SKM-1 (cell line): ENCODE measurements at regions not wholly inside any gene's neighbourhood (a gene's known extent, or its start where the extent isn't known, plus 50 kb on each side); places are given as distances from the start of the nearest gene placed in this dataset.
"Not testable (repeated sequence)": the region's sequence is repeated elsewhere in the genome, so short reads cannot be mapped to it uniquely, and the experiment has no call there.

Experiments used
- DNase-seq: peaks from one replicate; lab custom pipeline; 2025; ENCODE audit not compliant: unreplicated experiment; lab: John Stamatoyannopoulos, UW

DNA sequence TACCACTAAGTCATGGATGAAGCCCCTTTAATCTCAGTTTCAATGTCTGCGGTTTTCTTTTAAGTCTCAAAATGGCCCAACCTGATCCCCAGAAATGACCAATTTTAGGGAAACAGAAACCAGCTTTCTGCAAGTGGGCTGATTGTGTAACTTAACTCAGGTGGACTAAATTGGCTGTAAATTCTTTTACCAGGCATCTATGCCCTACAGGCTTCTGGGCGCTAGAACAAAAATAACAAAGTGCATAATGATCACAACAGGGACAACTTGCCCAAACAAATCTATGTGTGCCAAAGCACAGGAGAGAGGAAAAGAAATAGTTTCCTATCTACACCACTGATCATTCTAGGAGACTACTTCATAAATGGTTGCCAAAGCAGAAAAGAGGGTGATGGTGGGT, 112.3 kb upstream of the SETBP1 start:
- DNase-seq: no peak

DNA sequence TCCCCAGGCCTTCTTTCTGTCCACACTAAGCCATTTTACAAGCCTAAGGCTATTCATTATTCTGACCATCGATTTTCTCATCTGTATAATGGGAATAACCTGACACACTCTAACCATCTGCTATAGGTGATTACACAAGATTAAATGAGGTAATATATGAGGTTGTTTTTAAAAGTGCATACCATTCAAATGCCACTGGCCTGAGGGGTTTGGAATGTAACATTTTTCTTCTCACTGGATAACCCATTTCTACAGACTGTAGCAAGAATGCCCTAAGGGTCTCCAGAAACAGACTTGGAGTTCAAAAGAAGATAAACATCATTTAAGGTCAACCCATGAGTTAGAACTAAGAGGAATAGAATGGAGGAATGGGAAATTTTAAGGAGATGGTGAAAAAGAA, 111.7 kb upstream of the SETBP1 start:
- no peak for DNase-seq

DNA sequence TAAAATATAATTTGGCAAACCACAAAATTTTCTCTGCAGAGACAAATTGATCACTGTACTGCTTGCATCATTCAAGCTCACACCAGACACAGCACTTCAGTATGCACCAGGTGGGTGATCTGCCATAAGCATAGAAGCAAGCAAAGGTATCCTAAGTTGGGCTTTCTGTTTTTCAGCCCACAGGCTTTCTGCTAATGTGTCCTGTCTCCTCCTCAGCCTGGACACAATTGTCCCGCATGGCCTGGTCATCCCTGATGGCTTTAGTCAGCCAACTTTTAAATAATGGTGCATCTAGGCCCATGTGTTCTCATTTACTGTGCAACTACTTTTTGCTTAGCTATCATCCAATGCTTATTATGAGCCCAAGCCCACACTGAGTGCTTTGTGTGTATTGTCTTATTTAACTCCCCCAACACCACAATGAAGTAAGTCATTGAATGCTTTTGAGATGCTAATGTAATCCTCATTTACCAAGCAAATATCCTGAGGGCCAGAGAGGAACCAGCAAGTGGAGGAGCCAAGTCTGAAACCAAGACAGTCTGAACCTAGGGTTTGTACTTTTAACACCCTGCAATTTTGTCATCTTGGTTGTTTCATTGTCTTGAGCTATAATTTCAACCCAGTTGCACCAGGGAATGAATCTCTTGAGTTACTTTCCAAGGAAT, 111.2 kb upstream of the SETBP1 start:
- no peak for DNase-seq

DNA sequence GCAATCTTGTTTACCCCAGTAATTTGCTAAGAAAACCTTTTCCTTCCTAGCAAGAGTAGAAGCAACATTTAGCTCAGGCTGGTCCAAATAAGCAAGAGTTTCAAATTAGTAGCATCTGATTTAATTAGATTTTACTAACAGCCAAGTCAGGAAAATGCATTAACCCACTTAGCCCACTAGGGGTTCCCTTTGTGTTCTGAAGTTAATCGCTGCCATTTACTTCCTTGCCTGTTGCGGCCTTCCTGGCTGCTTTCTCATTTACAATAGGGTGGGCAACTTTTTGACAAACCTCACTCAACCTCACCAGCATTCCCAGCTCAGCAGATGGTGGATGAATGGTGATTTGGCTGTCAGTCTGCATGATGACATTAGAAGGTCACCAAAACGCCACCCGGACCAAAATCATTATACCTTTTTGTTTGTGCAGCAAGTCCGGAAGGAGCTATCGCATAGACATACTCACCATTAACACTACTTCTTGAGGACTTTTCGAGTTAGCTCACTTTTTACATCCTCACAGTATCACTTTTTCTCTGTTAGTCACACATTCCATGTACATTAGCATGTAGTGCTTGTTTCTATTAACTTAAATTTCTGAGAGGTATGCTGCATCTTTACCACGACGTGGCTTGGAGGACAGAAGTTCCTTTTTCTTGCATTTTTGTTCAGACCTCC, 101.5 kb upstream of the SETBP1 start:
- DNase-seq: peak; percentile 6

DNA sequence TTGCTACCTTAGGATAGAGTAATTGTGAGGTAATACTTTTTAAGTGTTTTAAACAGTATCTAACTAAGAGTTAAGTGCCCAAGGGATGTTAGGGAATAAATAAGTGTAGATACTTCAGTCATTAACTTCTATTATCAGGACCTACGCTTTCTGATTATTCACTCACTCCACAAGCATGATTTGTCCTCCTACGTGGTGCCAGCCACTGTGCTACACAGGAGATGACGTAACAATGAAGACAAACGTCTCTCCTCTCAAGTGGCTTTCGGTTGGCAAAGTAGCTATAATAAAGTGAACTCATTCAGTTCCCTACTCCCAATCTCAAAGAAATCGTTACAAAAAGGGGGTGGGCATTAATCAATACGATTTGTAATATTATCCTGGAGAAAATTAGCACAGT, 100.9 kb upstream of the SETBP1 start:
- no peak for DNase-seq

DNA sequence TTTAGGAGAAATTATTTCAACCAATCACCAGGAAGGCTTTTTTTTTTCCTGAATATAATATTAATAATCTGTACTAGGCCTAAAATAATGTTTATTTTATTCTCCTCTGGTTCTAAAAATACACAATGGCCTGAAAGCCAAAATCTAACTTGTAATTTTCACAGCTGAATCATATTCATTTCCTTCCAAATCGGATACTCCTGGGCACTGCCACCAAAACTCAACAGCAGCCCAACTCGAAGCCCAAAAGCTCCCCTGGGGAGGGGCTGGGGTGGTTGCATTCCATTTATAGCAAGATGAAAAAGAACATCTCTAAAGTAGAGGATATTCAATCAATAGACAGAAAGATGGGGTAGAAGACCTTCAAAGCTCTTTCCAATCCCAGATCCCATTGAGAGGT, 100.5 kb upstream of the SETBP1 start:
- DNase-seq: no peak

DNA sequence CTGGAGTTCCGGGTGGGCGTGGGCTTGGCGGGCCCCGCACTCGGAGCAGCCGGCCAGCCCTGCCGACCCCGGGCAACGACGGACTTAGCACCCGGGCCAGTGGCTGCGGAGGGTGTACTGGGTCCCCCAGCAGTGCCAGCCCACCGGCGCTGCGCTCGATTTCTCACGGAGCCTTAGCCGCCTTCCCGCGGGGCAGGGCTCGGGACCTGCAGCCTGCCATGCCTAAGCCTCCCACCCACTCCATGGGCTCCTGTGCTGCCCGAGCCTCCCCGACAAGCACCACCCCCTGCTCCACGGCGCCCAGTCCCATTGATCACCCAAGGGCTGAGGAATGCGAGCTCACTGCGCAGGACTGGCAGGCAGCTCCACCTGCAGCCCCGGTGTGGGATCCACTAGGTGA, 99.9 kb upstream of the SETBP1 start:
- not testable (repeated sequence) for DNase-seq

DNA sequence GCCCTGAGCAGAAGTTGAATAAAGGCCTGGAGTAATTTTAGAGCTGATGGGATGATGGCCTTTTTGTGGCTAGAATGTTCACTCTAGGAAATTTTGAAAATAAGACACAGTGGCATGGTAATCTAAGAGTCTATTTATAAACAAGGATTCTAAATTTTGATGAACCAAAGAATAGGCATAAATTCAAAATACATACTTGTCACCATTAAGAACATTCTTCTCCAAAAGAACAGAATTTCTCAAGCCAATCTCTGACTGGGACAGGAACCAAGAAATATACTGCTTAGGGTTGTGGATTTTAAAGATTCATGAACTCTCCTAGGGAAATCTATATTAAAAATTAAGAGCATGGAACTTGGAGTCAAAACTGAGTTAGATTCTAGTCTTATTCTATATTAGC, 98.2 kb upstream of the SETBP1 start:
- no peak for DNase-seq

DNA sequence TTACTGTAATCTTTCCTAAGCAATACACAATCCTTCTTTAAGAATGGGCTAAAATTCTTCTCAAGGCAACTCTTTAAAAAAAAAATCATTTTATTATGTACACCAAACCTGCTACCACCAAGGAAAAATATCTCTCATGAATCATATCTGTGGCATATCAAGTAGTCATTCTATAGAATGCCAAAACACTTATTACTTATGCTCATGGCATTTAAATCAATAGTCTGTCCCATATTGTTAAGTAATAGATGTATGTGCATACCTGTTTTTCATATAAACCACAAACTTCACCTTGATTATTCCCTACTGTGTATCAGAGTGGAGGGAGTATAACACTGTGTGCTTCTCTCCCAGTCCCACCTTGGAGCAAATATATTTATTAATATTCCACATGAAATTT, 95.8 kb upstream of the SETBP1 start:
- DNase-seq: no peak

DNA sequence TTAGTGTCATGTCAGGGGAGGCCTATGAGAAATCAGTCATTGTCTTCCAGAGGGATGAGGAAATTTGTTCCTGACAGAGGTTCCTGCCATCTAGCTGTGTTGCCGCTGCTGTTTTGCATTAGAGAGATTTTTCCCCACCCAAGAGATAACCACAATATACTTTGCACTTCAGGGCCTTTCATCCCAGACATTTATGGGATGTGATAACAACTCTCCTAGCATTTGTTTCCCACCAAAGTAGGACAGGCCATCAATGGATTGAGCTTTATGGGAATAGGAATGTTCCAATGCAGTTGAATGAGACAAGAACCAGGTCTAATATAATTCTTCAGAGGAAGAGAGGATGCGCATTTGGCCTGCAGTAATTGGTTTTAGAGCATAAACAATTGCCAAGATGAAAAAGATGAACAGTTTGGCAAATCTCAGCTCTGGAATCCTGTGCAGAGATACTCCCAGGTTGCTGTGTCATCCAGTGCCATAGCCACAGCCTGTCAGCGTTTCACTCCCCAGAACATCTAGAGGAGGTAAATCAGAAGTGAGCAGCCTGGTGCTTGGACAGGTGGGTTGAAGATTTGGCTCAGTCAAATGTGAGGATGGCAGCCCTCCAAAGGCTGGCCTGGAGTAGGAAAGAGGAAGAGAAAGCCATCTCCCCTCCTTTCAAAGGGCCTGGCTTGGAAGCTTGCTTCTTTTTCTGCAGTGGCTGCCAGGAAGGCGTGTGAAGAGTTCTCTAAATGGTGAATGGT, 93.7 kb upstream of the SETBP1 start:
- no peak for DNase-seq

DNA sequence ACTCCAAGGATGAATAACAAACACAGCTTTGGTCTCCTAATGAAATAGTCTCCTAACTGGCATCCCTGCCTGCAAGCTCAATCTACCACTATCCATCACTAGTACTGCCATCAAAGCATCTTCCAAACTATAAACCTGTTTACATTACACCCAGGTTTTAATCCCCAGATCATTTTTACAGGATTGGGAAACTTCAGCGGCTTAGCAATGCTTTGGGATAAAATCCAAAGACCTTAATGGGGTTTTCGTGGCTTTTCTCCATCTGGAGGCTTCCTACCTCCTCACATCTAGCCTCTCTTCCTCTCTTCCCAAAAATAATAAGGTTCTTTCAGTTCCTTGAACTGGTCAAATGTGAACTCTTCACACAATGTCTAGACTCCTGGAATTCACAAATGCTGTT, 92.2 kb upstream of the SETBP1 start:
- no peak for DNase-seq

DNA sequence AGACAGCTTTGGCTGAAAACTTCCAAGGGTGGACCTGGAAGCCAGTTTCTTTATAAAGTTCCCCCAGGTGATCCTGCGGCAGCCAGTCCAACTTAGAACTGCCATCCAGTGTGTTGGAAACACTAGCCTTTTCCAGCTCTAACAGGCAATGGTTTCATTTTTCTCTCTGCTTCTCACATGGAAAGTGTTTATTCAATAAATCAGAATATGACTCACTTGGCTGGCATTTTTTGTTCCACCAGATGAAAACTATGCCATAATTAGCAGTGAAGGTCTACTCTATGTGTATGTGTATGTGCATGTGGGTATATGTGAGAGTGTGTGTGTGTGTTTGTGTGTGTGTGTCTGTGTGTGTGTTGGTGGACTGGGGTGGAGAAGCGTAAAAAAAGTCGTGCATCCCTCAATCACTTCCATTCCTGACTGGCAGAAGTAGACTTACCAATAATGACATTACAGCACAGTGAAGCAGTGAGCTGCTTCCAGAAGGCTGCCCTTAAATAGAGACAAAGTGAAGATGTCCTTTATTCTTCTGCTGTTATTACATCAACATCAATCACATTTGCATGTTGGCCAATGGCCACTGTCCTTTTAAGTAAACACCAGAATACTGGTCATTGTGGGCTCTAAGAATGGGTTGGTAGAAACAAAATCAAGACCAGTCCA, 90.9 kb upstream of the SETBP1 start:
- no peak for DNase-seq

DNA sequence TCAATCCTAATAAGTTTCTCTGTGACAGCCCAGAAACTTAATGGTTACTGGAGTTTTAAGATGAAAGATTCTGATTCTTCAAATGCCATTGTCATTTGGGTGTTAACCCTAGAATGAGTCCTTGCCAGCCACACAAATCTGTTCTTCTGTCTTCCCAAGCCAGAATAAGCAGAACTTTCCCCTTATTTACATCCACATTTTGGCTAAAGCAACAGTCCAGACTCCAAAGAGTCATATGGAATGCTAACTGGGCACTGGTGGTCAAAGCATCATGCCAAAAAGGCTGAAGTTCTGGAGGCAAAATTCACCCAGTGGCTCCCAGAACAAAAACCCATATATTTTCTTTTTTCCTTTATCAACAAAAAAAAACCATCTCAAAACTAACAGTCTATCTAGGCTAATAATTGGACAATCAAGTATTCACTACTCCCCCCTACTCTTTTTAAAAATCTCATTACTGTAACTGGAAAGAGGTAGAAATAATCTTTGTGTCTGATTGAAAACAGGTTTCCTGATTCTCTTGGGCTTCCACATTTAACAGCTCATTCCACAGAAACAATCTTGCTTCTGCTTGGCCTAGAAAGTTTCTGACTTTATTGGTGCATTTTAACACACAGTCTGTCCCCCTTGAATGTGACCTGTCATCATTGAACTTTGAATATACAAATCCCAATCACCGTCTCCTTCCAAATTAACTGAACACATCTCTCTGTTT, 89.6 kb upstream of the SETBP1 start:
- DNase-seq: no peak

DNA sequence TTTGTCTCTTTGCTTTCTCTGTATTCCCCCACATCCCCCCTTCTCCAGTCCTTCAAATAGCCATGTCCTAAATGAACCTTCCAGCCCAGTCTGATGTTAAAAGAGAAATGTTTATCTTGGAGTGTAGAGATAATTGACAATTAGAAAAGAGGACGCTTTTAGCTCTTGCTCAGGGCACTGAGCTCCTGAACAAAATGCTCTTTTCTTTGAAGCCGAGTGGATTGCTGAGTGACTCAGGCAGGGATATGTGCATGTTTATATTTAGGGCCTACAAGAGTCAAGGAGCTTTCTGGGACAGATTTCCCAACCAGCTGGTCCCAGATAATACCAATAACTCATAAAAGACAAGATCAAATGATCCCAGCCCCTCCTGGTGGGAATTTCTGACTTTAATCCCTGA, 88.0 kb upstream of the SETBP1 start:
- DNase-seq: no peak

DNA sequence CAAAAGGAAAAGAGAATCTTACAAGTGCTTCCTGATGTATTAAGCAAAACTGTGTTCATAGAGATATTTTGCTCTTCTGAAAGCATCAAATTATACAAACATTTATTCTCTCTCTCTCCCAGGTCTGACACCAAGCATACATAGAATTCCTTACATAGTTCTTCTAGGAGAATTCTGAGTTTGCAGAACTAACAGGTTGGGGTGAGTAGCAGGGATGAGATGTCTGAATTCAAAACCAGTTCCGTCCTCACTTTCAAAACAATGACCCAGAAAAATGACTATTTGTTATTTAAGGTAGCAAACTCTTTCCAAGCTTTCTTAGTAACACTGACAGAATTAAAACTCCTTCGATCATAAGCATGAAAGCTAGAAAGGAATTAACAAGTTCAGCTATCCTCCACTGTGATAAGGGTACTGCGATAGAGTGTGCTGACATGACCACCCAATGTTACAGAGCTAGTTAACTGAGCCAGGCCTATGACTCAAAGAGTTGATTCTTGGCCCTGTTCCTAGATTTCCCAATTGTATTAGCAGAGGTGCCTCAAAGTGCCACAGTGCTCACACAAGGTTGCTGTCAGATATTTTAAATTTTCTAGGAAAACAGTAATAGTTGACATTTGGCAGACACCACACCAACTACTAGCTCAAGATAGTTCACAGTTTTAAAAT, 85.8 kb upstream of the SETBP1 start:
- no peak for DNase-seq

DNA sequence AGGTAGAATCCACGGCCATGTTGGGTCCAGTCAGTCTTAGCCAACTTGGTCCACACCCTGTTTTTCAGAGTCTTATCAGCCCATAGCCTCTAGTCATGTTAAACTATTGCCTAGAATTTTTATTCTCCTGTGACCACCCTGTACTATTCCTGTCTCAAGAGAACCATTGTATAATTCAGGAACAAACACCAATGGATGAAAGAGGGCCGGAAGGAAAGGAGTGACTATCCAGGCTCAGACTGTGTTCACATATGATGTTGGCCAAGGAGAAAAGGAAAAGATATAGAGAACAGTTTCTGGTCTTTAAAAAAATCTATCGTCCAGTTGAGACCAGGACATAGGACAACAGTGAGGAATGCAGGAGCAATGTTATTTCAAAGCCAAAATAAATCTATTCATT, 82.9 kb upstream of the SETBP1 start:
- no peak for DNase-seq

DNA sequence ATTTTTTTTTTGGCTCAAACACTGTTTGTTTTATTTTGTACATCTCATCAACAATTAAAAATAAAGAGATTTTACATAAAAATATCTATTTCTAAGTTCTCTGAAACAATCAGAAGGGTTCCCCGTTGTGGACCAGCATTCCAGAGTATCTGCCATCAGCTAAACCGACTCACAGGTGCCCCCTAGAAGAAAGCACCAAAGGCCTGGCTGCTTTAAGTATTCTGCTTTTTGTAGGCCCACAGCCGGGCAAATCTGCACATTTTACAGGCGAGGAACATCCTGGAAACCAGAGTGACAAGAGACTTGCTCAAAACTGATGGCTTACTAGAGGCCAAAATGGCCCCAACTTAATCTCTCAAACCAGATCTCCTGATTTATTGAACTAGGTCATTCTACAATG, 82.2 kb upstream of the SETBP1 start:
- DNase-seq: no peak

DNA sequence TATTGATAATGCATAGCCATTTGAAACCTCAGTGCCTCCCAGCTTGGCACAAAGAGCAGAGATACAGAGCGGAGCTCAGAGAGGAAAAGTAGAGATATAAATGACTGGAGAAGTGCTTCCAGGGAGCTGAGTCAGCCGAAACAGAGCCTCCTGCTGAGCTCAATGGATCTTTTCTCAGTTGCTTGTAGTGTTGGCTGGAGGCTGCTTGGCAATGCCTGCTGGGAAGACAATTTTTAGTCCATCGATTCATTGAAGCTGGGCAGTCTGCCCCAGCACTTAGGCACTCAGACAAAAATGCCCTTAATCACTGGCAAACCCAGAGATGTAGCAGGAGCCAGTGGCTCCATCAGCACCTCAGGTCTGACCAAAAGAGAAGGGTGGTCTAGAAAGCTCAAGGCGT, 81.3 kb upstream of the SETBP1 start:
- DNase-seq: no peak

DNA sequence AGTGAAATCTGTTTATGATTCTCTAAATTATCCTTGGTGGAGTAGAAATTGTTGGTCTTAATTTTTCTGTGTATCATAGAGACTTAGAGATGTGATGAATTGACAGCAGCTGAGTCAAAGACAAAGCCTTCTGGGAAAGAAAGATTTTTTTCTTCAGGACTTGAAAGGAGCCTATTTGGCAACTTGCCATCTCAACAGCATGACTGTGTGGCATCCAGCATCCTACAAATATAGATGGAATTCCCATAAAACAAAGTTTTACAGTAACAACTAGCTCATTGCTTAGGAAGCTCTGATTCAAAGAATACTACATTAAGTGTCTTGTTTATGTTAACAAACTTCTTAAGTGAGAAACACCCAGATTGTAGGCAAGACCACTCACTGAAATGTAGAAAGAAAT, 79.2 kb upstream of the SETBP1 start:
- no peak for DNase-seq

DNA sequence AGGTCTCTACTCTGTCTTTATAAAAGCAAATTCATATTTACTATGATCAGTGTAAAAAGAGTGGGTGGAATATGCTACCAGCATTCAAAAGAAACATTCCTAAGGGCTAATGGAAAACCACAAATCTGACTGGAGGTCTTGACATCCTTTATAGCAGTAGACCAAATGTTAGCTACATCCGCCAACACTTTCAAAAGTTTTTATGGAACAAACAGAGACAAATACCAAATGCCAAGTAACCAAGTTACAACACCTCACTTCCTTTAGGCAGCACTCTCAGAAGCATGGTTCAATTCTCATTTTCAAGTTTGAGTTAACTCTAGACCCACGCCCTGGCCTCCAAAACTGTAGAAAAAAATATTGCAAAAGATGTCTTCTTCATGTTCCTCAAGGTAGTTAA, 78.3 kb upstream of the SETBP1 start:
- DNase-seq: no peak

DNA sequence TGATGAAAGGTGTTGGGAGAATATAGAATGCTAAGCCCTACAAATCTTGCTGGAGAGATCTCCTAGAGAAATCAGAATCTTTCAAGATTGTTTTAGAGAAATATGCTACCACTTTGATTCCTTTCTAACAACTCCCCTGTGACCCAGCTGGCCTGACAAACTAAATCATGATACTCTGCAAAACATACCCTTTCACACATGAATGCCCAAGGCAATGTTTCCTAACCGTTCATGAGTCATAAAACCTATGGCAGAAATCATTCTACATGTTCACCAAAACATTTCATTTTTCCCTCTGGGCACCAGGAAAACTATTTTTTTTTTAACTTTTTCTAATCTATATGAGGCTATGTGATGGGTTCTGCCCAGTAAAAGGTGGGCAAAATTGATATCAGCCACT, 77.8 kb upstream of the SETBP1 start:
- no peak for DNase-seq
